HL-60 (cell line): ENCODE measurements at regions not wholly inside any gene's neighbourhood (a gene's known extent, or its start where the extent isn't known, plus 50 kb on each side); places are given as distances from the start of the nearest gene placed in this dataset.

Experiments used
- DNase-seq, 2 experiments: peaks; one replicate each; pipeline ENCODE4 v3.0.0-alpha.2; 2010 to 2020; ENCODE audit warnings: low read depth in 1 of 2, low spot score in 1 of 2
- H3K27ac ChIP-seq: fragments of 250-450 bp; sonication (Bioruptor Pico); replicated peaks from 2 replicates; pipeline ENCODE4 v1.5.1; 2020; ENCODE audit warnings: mild to moderate bottlenecking, moderate library complexity
- H3K27me3 ChIP-seq: fragments of 250-450 bp; sonication (Bioruptor Pico); 2 replicates; pipeline ENCODE4 v1.5.1; 2021; ENCODE audit warnings: mild to moderate bottlenecking, moderate library complexity; ENCODE audit not compliant: insufficient read depth, poor library complexity, severe bottlenecking
- H3K4me3 ChIP-seq: replicated peaks from 2 replicates; pipeline ENCODE4 v1.5.1; 2011; ENCODE audit warnings: mild to moderate bottlenecking, control low read depth, low read length; ENCODE audit not compliant: insufficient read depth
- GABPA ChIP-seq: IDR thresholded peaks from 2 replicates; pipeline ENCODE4 v1.6.1; 2012; ENCODE audit warnings: low read depth
- POLR2AphosphoS5 ChIP-seq: IDR thresholded peaks from 2 replicates; pipeline ENCODE4 v1.6.1; 2012; ENCODE audit warnings: low read depth
- SPI1 ChIP-seq: IDR thresholded peaks from 2 replicates; pipeline ENCODE4 v1.6.1; 2012; ENCODE audit warnings: low read depth, mild to moderate bottlenecking, borderline replicate concordance
- TF ChIP-seq, protein P1 (sequence below): IDR thresholded peaks from one replicate; pipeline ENCODE4 v1.5.1; 2011; ENCODE audit warnings: low read length, control low read depth, inconsistent platforms; ENCODE audit not compliant: insufficient read depth
- TF ChIP-seq, protein P2 (sequence below): IDR thresholded peaks from 2 replicates; pipeline ENCODE4 v1.6.1; 2012; ENCODE audit warnings: low read depth; ENCODE audit not compliant: insufficient replicate concordance

DNA sequence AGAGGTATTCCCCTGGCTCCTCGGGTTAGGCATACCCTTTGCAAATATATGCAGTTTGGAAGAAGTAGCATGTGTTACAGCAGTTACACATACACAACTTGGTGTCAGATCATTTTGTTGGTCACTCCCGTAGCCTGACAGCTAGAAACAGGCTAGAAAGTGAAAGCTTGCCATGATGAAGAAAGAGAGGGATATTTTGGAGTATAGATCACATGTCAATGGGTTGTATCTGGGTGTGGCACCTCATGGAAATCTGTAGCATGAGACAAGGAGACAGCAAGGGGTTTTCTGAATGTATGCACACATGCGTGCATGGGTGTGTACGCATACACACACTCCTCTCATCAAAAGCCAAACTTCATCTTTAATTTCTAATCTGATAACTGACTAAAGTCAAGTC is 1914.5 kb upstream of the PIK3C3 start:
- Histone ChIP-seq H3K27ac (no peak overlapping the region), H3K4me3 (no peak overlapping the region), H3K27me3 (no peaks in the 10 kb centered on the region)
- TF ChIP-seq POLR2AphosphoS5 (no peak), SPI1 (no peak), GABPA (no peak)
- TF ChIP-seq, protein P1, sequence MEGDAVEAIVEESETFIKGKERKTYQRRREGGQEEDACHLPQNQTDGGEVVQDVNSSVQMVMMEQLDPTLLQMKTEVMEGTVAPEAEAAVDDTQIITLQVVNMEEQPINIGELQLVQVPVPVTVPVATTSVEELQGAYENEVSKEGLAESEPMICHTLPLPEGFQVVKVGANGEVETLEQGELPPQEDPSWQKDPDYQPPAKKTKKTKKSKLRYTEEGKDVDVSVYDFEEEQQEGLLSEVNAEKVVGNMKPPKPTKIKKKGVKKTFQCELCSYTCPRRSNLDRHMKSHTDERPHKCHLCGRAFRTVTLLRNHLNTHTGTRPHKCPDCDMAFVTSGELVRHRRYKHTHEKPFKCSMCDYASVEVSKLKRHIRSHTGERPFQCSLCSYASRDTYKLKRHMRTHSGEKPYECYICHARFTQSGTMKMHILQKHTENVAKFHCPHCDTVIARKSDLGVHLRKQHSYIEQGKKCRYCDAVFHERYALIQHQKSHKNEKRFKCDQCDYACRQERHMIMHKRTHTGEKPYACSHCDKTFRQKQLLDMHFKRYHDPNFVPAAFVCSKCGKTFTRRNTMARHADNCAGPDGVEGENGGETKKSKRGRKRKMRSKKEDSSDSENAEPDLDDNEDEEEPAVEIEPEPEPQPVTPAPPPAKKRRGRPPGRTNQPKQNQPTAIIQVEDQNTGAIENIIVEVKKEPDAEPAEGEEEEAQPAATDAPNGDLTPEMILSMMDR: no peak
- TF ChIP-seq, protein P2, sequence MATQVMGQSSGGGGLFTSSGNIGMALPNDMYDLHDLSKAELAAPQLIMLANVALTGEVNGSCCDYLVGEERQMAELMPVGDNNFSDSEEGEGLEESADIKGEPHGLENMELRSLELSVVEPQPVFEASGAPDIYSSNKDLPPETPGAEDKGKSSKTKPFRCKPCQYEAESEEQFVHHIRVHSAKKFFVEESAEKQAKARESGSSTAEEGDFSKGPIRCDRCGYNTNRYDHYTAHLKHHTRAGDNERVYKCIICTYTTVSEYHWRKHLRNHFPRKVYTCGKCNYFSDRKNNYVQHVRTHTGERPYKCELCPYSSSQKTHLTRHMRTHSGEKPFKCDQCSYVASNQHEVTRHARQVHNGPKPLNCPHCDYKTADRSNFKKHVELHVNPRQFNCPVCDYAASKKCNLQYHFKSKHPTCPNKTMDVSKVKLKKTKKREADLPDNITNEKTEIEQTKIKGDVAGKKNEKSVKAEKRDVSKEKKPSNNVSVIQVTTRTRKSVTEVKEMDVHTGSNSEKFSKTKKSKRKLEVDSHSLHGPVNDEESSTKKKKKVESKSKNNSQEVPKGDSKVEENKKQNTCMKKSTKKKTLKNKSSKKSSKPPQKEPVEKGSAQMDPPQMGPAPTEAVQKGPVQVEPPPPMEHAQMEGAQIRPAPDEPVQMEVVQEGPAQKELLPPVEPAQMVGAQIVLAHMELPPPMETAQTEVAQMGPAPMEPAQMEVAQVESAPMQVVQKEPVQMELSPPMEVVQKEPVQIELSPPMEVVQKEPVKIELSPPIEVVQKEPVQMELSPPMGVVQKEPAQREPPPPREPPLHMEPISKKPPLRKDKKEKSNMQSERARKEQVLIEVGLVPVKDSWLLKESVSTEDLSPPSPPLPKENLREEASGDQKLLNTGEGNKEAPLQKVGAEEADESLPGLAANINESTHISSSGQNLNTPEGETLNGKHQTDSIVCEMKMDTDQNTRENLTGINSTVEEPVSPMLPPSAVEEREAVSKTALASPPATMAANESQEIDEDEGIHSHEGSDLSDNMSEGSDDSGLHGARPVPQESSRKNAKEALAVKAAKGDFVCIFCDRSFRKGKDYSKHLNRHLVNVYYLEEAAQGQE: no peak
- DNase-seq: no peak

DNA sequence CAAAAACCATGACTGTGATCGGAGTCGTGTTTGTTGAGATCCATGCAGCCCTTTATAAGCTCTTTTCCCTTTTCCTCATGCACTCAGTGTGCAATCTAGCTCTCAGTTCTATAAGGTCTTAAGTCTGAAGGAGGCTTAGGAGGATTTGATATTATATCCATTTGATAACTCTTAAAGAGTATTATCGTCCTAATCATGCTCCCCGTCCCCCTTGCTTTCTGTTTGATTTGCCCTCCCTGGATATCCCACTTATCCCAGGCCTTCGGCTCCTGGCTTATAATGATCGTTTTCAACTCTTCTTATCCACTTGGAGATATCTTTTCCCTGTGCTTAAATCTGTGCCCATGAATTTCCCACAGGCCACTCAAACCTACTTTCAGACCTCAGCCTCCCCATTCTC is 1917.7 kb upstream of the PIK3C3 start:
- Histone ChIP-seq H3K4me3 (no peak overlapping the region), H3K27ac (no peak overlapping the region), H3K27me3 (no peaks in the 10 kb centered on the region)
- DNase-seq: no peak
- TF ChIP-seq, protein P1: no peak
- TF ChIP-seq GABPA (no peak), POLR2AphosphoS5 (no peak), SPI1 (no peak)
- TF ChIP-seq, protein P2: no peak

DNA sequence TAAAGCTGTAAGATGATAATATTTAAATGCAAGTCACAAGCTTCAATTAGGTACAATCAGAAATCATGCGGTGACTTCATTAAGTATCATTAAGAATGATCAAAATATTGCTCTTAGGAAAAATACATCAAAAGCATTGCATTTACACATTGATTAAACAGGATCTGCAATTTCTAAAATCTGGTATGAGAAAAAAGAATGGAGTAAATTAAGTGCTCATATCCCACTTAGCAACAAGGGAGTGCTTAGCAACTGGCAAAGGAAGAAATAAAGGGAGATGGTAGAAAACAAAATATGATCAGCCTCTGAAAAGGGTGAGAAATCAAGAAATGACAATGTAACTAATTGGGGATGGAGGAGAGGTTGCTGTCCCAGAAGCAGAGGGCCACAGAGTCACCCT is 1918.2 kb upstream of the PIK3C3 start:
- no peak overlapping the region for H3K27ac ChIP-seq
- TF ChIP-seq GABPA: no peak
- TF ChIP-seq POLR2AphosphoS5: no peak
- TF ChIP-seq, protein P1: no peak
- TF ChIP-seq, protein P2: no peak
- TF ChIP-seq SPI1: no peak

More for the DNA sequence above, 1918.2 kb upstream of the PIK3C3 start:
- no peak for DNase-seq
- H3K27me3 ChIP-seq: no peaks in the 10 kb centered on the region
- no peak overlapping the region for H3K4me3 ChIP-seq
